WTC11 (cell line): ENCODE measurements at regions not wholly inside any gene's neighbourhood (a gene's known extent, or its start where the extent isn't known, plus 50 kb on each side); places are given as distances from the start of the nearest gene placed in this dataset.

ENCODE experiments used
- ATAC-seq: fragments of 200-7000 bp; cut with Tn5 transposase; 2 replicates; pipeline ENCODE4 v1.10.0; 2021; ENCODE audit warnings: mild to moderate bottlenecking, moderate library complexity
- CTCF ChIA-PET: fragments of 300-600 bp; sonication (Branson Sonifier 250); formaldehyde crosslinking; loops from one replicate; lab custom pipeline; 2021; ENCODE audit warnings: antibody characterized with exemption; lab: Charles Lee
- POLR2A ChIA-PET: fragments of 350-600 bp; sonication (Branson Sonifier 250); formaldehyde crosslinking; loops from one replicate; lab custom pipeline; 2021; ENCODE audit warnings: antibody characterized with exemption; lab: Charles Lee
- DNase-seq: peaks from one replicate; pipeline ENCODE4 v3.0.0; 2021; ENCODE audit warnings: low spot score
- H3K27ac Mint-ChIP-seq: 2 replicates; pipeline ENCODE4 v1.8.0; 2021; ENCODE audit warnings: mixed read lengths
- H3K27me3 Mint-ChIP-seq: 2 replicates; pipeline ENCODE4 v1.8.0; 2021; ENCODE audit warnings: low read depth, mild to moderate bottlenecking, moderate library complexity, mixed read lengths
- H3K36me3 Mint-ChIP-seq: 2 replicates; pipeline ENCODE4 v1.8.0; 2021; ENCODE audit warnings: mixed read lengths
- H3K4me1 Mint-ChIP-seq: 2 replicates; pipeline ENCODE4 v1.8.0; 2022; ENCODE audit warnings: mixed read lengths
- H3K4me3 Mint-ChIP-seq: 2 replicates; pipeline ENCODE4 v1.8.0; 2021; ENCODE audit warnings: mild to moderate bottlenecking, moderate library complexity, mixed read lengths
- H3K9me3 Mint-ChIP-seq: 2 replicates; pipeline ENCODE4 v1.8.0; 2021; ENCODE audit warnings: mixed read lengths
- CDX4 ChIP-seq: fragments of 250-450 bp; sonication (Bioruptor Pico); IDR thresholded peaks from 2 replicates; pipeline ENCODE4 v1.9.0; 2021; ENCODE audit warnings: moderate library complexity, mild to moderate bottlenecking, inconsistent platforms, borderline replicate concordance
- CREM ChIP-seq: sonication (generic); formaldehyde crosslinking; IDR thresholded peaks from 2 replicates; pipeline ENCODE4 v1.8.1; 2022; ENCODE audit warnings: mild to moderate bottlenecking, missing genetic modification reagents, moderate library complexity
- CTCF ChIP-seq: fragments of 200-600 bp; IDR thresholded peaks from 2 replicates; pipeline ENCODE4 v1.8.0; 2022; ENCODE audit warnings: antibody characterized with exemption
- E2F5 ChIP-seq: sonication (generic); formaldehyde crosslinking; IDR thresholded peaks from 2 replicates; pipeline ENCODE4 v1.8.1; 2022; ENCODE audit warnings: mild to moderate bottlenecking, moderate library complexity, missing genetic modification reagents
- ELF4 ChIP-seq: sonication (generic); formaldehyde crosslinking; IDR thresholded peaks from 2 replicates; pipeline ENCODE4 v1.8.1; 2022; ENCODE audit warnings: low read depth, mild to moderate bottlenecking, moderate library complexity, missing genetic modification reagents
- EMX1 ChIP-seq: fragments of 250-450 bp; sonication (Bioruptor Pico); IDR thresholded peaks from 2 replicates; pipeline ENCODE4 v1.8.0; 2021; ENCODE audit warnings: mild to moderate bottlenecking
- FOXK1 ChIP-seq: sonication (generic); formaldehyde crosslinking; IDR thresholded peaks from 2 replicates; pipeline ENCODE4 v1.8.0; 2022; ENCODE audit warnings: mild to moderate bottlenecking, moderate library complexity, missing genetic modification reagents
- FOXP4 ChIP-seq: sonication (generic); formaldehyde crosslinking; IDR thresholded peaks from 2 replicates; pipeline ENCODE4 v1.8.0; 2022; ENCODE audit warnings: mild to moderate bottlenecking, missing genetic modification reagents
- GABPB1 ChIP-seq: sonication (generic); formaldehyde crosslinking; IDR thresholded peaks from 2 replicates; pipeline ENCODE4 v1.8.1; 2023; ENCODE audit warnings: mild to moderate bottlenecking, missing genetic modification reagents
- GTF2I ChIP-seq: fragments of 250-450 bp; sonication (Bioruptor Pico); conservative IDR thresholded peaks from 2 replicates; pipeline ENCODE4 v1.4.0; 2021; ENCODE audit warnings: mild to moderate bottlenecking
- HMGA2 ChIP-seq: fragments of 250-450 bp; sonication (Bioruptor Pico); IDR thresholded peaks from 2 replicates; pipeline ENCODE4 v1.4.0; 2021; ENCODE audit warnings: mild to moderate bottlenecking, moderate library complexity
- IRF2 ChIP-seq: sonication (generic); formaldehyde crosslinking; IDR thresholded peaks from 2 replicates; pipeline ENCODE4 v1.8.0; 2022; ENCODE audit warnings: low read depth, missing genetic modification reagents, borderline replicate concordance
- JUN ChIP-seq: sonication (generic); formaldehyde crosslinking; IDR thresholded peaks from 2 replicates; pipeline ENCODE4 v1.8.0; 2023; ENCODE audit warnings: mild to moderate bottlenecking, missing genetic modification reagents
- KAT7 ChIP-seq: sonication (generic); formaldehyde crosslinking; IDR thresholded peaks from 2 replicates; pipeline ENCODE4 v1.8.1; 2023; ENCODE audit warnings: missing genetic modification reagents, mild to moderate bottlenecking, borderline replicate concordance
- MXD4 ChIP-seq: fragments of 250-450 bp; sonication (Bioruptor Pico); IDR thresholded peaks from 2 replicates; pipeline ENCODE4 v1.8.0; 2021; ENCODE audit warnings: mild to moderate bottlenecking, moderate library complexity, borderline replicate concordance
- NFATC4 ChIP-seq: fragments of 250-450 bp; sonication (Bioruptor Pico); IDR thresholded peaks from 2 replicates; pipeline ENCODE4 v1.9.0; 2021; ENCODE audit warnings: mild to moderate bottlenecking
- NFYB ChIP-seq: sonication (generic); formaldehyde crosslinking; conservative IDR thresholded peaks from 2 replicates; pipeline ENCODE4 v1.8.0; 2022; ENCODE audit warnings: low read depth, missing genetic modification reagents
- NR1H2 ChIP-seq: sonication (generic); formaldehyde crosslinking; IDR thresholded peaks from 2 replicates; pipeline ENCODE4 v1.9.0; 2021; ENCODE audit warnings: mild to moderate bottlenecking, moderate library complexity, missing genetic modification reagents
- RELA ChIP-seq: sonication (generic); formaldehyde crosslinking; IDR thresholded peaks from 2 replicates; pipeline ENCODE4 v1.8.1; 2022; ENCODE audit warnings: missing genetic modification reagents, mild to moderate bottlenecking, borderline replicate concordance
- ZNF138 ChIP-seq: sonication (generic); formaldehyde crosslinking; conservative IDR thresholded peaks from 2 replicates; pipeline ENCODE4 v1.8.1; 2022; ENCODE audit warnings: mild to moderate bottlenecking, moderate library complexity, missing genetic modification reagents
- ZNF416 ChIP-seq: fragments of 250-450 bp; sonication (Bioruptor Pico); IDR thresholded peaks from 2 replicates; pipeline ENCODE4 v1.9.0; 2021; ENCODE audit warnings: mild to moderate bottlenecking, inconsistent platforms
- ZNF425 ChIP-seq: fragments of 250-450 bp; sonication (Bioruptor Pico); conservative IDR thresholded peaks from 2 replicates; pipeline ENCODE4 v1.9.0; 2021; ENCODE audit warnings: mild to moderate bottlenecking
- TF ChIP-seq, protein P1 (sequence below): sonication (generic); formaldehyde crosslinking; IDR thresholded peaks from 2 replicates; pipeline ENCODE4 v1.8.0; 2023; ENCODE audit warnings: mild to moderate bottlenecking, missing genetic modification reagents
- TF ChIP-seq, protein P2 (sequence below): sonication (generic); formaldehyde crosslinking; IDR thresholded peaks from 2 replicates; pipeline ENCODE4 v1.8.1; 2023; ENCODE audit warnings: mild to moderate bottlenecking, missing genetic modification reagents
- TF ChIP-seq, protein P3 (sequence below): sonication (generic); formaldehyde crosslinking; IDR thresholded peaks from 2 replicates; pipeline ENCODE4 v1.8.1; 2023; ENCODE audit warnings: mild to moderate bottlenecking, missing genetic modification reagents, moderate library complexity

GRCh38 chr2:228522276-228522675 lies 340.8 kb upstream of the SPHKAP start:
- H3K9me3 Mint-ChIP-seq = peaks cover 50% of the 10 kb centered on the region
- TF ChIP-seq E2F5 (CRISPR knock-in tag) (no peak), EMX1 (CRISPR knock-in tag) (no peak), CREM (CRISPR knock-in tag) (no peak), CTCF (no peak), JUN (CRISPR knock-in tag) (no peak), ZNF425 (CRISPR knock-in tag) (no peak), NR1H2 (CRISPR knock-in tag) (no peak), FOXK1 (CRISPR knock-in tag) (no peak), ELF4 (no peak), KAT7 (no peak), NFYB (CRISPR knock-in tag) (no peak), NFATC4 (CRISPR knock-in tag) (no peak), GTF2I (no peak), ZNF138 (CRISPR knock-in tag) (no peak), RELA (no peak), GABPB1 (CRISPR knock-in tag) (no peak)
- TF ChIP-seq, protein P1, sequence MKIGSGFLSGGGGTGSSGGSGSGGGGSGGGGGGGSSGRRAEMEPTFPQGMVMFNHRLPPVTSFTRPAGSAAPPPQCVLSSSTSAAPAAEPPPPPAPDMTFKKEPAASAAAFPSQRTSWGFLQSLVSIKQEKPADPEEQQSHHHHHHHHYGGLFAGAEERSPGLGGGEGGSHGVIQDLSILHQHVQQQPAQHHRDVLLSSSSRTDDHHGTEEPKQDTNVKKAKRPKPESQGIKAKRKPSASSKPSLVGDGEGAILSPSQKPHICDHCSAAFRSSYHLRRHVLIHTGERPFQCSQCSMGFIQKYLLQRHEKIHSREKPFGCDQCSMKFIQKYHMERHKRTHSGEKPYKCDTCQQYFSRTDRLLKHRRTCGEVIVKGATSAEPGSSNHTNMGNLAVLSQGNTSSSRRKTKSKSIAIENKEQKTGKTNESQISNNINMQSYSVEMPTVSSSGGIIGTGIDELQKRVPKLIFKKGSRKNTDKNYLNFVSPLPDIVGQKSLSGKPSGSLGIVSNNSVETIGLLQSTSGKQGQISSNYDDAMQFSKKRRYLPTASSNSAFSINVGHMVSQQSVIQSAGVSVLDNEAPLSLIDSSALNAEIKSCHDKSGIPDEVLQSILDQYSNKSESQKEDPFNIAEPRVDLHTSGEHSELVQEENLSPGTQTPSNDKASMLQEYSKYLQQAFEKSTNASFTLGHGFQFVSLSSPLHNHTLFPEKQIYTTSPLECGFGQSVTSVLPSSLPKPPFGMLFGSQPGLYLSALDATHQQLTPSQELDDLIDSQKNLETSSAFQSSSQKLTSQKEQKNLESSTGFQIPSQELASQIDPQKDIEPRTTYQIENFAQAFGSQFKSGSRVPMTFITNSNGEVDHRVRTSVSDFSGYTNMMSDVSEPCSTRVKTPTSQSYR (CRISPR knock-in tag) = no peak
- TF ChIP-seq, protein P2, sequence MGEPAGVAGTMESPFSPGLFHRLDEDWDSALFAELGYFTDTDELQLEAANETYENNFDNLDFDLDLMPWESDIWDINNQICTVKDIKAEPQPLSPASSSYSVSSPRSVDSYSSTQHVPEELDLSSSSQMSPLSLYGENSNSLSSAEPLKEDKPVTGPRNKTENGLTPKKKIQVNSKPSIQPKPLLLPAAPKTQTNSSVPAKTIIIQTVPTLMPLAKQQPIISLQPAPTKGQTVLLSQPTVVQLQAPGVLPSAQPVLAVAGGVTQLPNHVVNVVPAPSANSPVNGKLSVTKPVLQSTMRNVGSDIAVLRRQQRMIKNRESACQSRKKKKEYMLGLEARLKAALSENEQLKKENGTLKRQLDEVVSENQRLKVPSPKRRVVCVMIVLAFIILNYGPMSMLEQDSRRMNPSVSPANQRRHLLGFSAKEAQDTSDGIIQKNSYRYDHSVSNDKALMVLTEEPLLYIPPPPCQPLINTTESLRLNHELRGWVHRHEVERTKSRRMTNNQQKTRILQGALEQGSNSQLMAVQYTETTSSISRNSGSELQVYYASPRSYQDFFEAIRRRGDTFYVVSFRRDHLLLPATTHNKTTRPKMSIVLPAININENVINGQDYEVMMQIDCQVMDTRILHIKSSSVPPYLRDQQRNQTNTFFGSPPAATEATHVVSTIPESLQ = no peak
- TF ChIP-seq, all 79 proteins: peak for 0
- H3K4me3 Mint-ChIP-seq = no peak overlapping the region
- CTCF ChIA-PET = no interaction called here
- POLR2A ChIA-PET = no interaction called here
- peaks cover 19% of the 10 kb centered on the region for H3K4me1 Mint-ChIP-seq
- DNase-seq = no peak
- ATAC-seq = no peak
- H3K27ac Mint-ChIP-seq = no peak overlapping the region
- H3K36me3 Mint-ChIP-seq = peaks cover 27% of the 10 kb centered on the region
- H3K27me3 Mint-ChIP-seq = no peaks in the 10 kb centered on the region

DNA sequence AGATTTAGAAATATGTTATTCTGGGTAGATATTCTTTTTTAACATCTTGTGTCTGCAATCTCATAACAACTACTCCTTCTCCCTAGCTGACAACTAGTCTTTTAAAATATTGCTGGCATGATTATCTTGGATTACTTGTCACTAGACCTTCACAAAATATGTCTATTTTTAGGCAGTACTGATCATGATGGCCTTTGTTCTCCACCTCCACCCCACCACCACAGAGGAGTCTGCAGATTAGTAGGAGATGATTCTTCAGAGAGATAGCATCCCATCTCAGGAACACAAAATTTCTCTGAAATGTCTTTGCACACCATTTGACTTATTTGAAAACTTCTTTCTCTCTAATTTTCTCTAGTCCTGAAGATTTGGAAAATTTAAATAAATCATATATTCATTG lies 338.1 kb upstream of the SPHKAP start:
- H3K4me1 Mint-ChIP-seq = peaks cover 34% of the 10 kb centered on the region
- ATAC-seq (no peak), DNase-seq (no peak)
- ChIA-PET CTCF (no interaction called here), POLR2A (no interaction called here)
- peaks cover 32% of the 10 kb centered on the region for H3K36me3 Mint-ChIP-seq
- H3K27ac Mint-ChIP-seq = no peak overlapping the region
- no peak overlapping the region for H3K4me3 Mint-ChIP-seq
- peaks cover 42% of the 10 kb centered on the region for H3K9me3 Mint-ChIP-seq
- H3K27me3 Mint-ChIP-seq = no peaks in the 10 kb centered on the region
- no peak for TF ChIP-seq HMGA2 (CRISPR knock-in tag)
- TF ChIP-seq, protein P3, sequence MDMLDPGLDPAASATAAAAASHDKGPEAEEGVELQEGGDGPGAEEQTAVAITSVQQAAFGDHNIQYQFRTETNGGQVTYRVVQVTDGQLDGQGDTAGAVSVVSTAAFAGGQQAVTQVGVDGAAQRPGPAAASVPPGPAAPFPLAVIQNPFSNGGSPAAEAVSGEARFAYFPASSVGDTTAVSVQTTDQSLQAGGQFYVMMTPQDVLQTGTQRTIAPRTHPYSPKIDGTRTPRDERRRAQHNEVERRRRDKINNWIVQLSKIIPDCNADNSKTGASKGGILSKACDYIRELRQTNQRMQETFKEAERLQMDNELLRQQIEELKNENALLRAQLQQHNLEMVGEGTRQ = no peak
- TF ChIP-seq KAT7 = no peak
- no peak for TF ChIP-seq FOXP4 (CRISPR knock-in tag)
- TF ChIP-seq CDX4 (CRISPR knock-in tag) = no peak
- TF ChIP-seq ZNF416 (CRISPR knock-in tag) = no peak
- no peak for TF ChIP-seq MXD4 (CRISPR knock-in tag)
- no peak for TF ChIP-seq IRF2
